GM12878 (cell line): ENCODE measurements at regions not wholly inside any gene's neighbourhood (a gene's known extent, or its start where the extent isn't known, plus 50 kb on each side); places are given as distances from the start of the nearest gene placed in this dataset.
A peak's percentile ranks its signal among the peaks of the same experiment; 100 is the strongest.

ENCODE experiments used
- ATAC-seq: fragments of 200-7000 bp; cut with Tn5 transposase; 3 replicates; pipeline ENCODE4 v1.9.1; 2020; ENCODE audit warnings: mild to moderate bottlenecking, moderate library complexity
- BruUV-seq: library from RNA; stranded (reverse); fragments of 400-500 nt; replicated peaks from 2 replicates; lab custom pipeline; 2021; lab: Mats Ljungman, UMichigan
- CTCF ChIA-PET: fragments of 300-600 bp; sonication (Branson Sonifier 250); formaldehyde crosslinking; extraction: SDS; loops from one replicate; lab custom pipeline; 2021; ENCODE audit warnings: inconsistent platforms; lab: Yijun Ruan, JAX
- POLR2A ChIA-PET: fragments of 350-600 bp; formaldehyde crosslinking; extraction: SDS; loops from one replicate; lab custom pipeline; 2021; ENCODE audit warnings: inconsistent platforms; lab: Charles Lee
- RAD21 ChIA-PET: fragments of 300-600 bp; sonication (Branson Sonifier 250); formaldehyde crosslinking; loops from one replicate; lab custom pipeline; 2023; ENCODE audit warnings: antibody characterized with exemption; ENCODE audit not compliant: unreplicated experiment; lab: Charles Lee
- SMC1A ChIA-PET: fragments of 300-600 bp; sonication (Branson Sonifier 250); formaldehyde crosslinking; loops from one replicate; lab custom pipeline; 2023; ENCODE audit not compliant: unreplicated experiment, uncharacterized antibody; lab: Charles Lee
- DNase-seq: peaks from one replicate; pipeline ENCODE4 v3.0.0-alpha.2; 2011; ENCODE audit warnings: low read depth, low spot score
- FAIRE-seq: peaks from 3 replicates; lab custom pipeline; 2011; peaks lifted over from hg19 to GRCh38; lab: Jason Lieb, UNC
- H2AFZ ChIP-seq: 2 replicates; pipeline ENCODE4 v1.6.0; 2011; ENCODE audit warnings: low read depth, low read length, control low read depth; ENCODE audit not compliant: control insufficient read depth
- H3K27ac ChIP-seq: 2 replicates; pipeline ENCODE4 v1.5.1; 2011; ENCODE audit warnings: control low read depth; ENCODE audit not compliant: control insufficient read depth, insufficient read depth
- H3K27me3 ChIP-seq, 2 experiments: replicated peaks in 1 of 2; 2 replicates each; pipeline versions ENCODE4 v1.6.0 to v1.6.1; 2011; ENCODE audit warnings: low read length in 1 of 2; ENCODE audit not compliant: control insufficient read depth in 2 of 2, insufficient read depth in 2 of 2
- H3K36me3 ChIP-seq, 2 experiments: 2 replicates each; pipeline ENCODE4 v1.5.1; 2011; ENCODE audit warnings: low read length in 1 of 2; ENCODE audit not compliant: control insufficient read depth in 2 of 2, insufficient read depth in 2 of 2
- H3K4me1 ChIP-seq: 2 replicates; pipeline ENCODE4 v1.6.1; 2011; ENCODE audit warnings: mild to moderate bottlenecking, low read length, moderate library complexity, mixed read lengths; ENCODE audit not compliant: control insufficient read depth, insufficient read depth
- H3K4me2 ChIP-seq: 2 replicates; pipeline ENCODE4 v1.6.0; 2011; ENCODE audit warnings: control low read depth; ENCODE audit not compliant: control insufficient read depth, insufficient read depth
- H3K4me3 ChIP-seq: fragments of 200-600 bp; sonication (generic); 2 replicates; pipeline ENCODE4 v1.5.1; 2016
- H3K79me2 ChIP-seq: 2 replicates; pipeline ENCODE4 v1.6.0; 2011; ENCODE audit warnings: low read length; ENCODE audit not compliant: control insufficient read depth, insufficient read depth
- H3K9ac ChIP-seq: 2 replicates; pipeline ENCODE4 v1.8.0; 2011; ENCODE audit warnings: low read length, control low read depth, mixed read lengths; ENCODE audit not compliant: control insufficient read depth, insufficient read depth
- H3K9me3 ChIP-seq: replicated peaks from 3 replicates; pipeline ENCODE4 v1.5.1; 2011; ENCODE audit warnings: mild to moderate bottlenecking, low read length; ENCODE audit not compliant: control insufficient read depth, insufficient read depth
- H4K20me1 ChIP-seq: 2 replicates; pipeline ENCODE4 v1.6.0; 2011; ENCODE audit not compliant: control insufficient read depth, insufficient read depth
- BRCA1 ChIP-seq: IDR thresholded peaks from 2 replicates; pipeline ENCODE4 v1.6.1; 2011; ENCODE audit warnings: low read depth, low read length, improper control_type of control experiment
- CBX5 ChIP-seq: sonication (generic); IDR thresholded peaks from 2 replicates; pipeline ENCODE4 v1.6.1; 2016; ENCODE audit warnings: low read depth, moderate library complexity, mild to moderate bottlenecking, inconsistent platforms
- EED ChIP-seq: sonication (generic); IDR thresholded peaks from 2 replicates; pipeline ENCODE4 v1.6.1; 2016; ENCODE audit warnings: antibody characterized with exemption, low read depth
- EZH2 ChIP-seq: IDR thresholded peaks from 2 replicates; pipeline ENCODE4 v1.6.1; 2012; ENCODE audit warnings: low read depth, mild to moderate bottlenecking, control low read depth, inconsistent platforms, low read length, borderline replicate concordance; ENCODE audit not compliant: control insufficient read depth
- FOXM1 ChIP-seq: IDR thresholded peaks from 2 replicates; pipeline ENCODE4 v1.6.1; 2012; ENCODE audit warnings: low read depth, mild to moderate bottlenecking, inconsistent platforms, low read length, moderate library complexity
- MTA2 ChIP-seq: fragments of 450-650 bp; IDR thresholded peaks from 2 replicates; pipeline ENCODE4 v1.6.1; 2016; ENCODE audit warnings: low read depth, mild to moderate bottlenecking, moderate library complexity
- NFIC ChIP-seq: IDR thresholded peaks from 2 replicates; pipeline ENCODE4 v1.6.1; 2012; ENCODE audit warnings: low read depth, mild to moderate bottlenecking, inconsistent platforms, low read length, moderate library complexity
- NRF1 ChIP-seq: conservative IDR thresholded peaks from 2 replicates; pipeline ENCODE4 v1.6.1; 2011; ENCODE audit warnings: mild to moderate bottlenecking, low read depth, low read length, improper control_type of control experiment
- RAD51 ChIP-seq: fragments of 450-650 bp; IDR thresholded peaks from 2 replicates; pipeline ENCODE4 v1.6.1; 2016; ENCODE audit warnings: moderate library complexity, mild to moderate bottlenecking, inconsistent platforms
- SREBF2 ChIP-seq: IDR thresholded peaks from 2 replicates; pipeline ENCODE4 v1.6.1; 2012; ENCODE audit warnings: mild to moderate bottlenecking, low read length
- STAT3 ChIP-seq: IDR thresholded peaks from 2 replicates; pipeline ENCODE4 v1.6.1; 2011; ENCODE audit warnings: low read depth, low read length, improper control_type of control experiment
- WGBS: methylation state at CpG from one replicate; pipeline ENCODE4 v1.1.6; 2016; ENCODE audit warnings: low lambda C conversion rate; ENCODE audit not compliant: insufficient replicate concordance, insufficient coverage; ENCODE audit errors: missing lambda C conversion rate; 5-methylcytosine and 5-hydroxymethylcytosine counted together
- in situ Hi-C: fragments of 300-500 bp; cut with MboI; formaldehyde crosslinking; loops from 9 replicates; pipeline ENCODE4 v1.14.3; 2018; ENCODE audit warnings: mixed read lengths
- intact Hi-C: fragments of 100-400 bp; cut with micrococcal nuclease; formaldehyde crosslinking; loops from one replicate; pipeline ENCODE4 v1.14.2; 2022; ENCODE audit not compliant: unreplicated experiment

DNA sequence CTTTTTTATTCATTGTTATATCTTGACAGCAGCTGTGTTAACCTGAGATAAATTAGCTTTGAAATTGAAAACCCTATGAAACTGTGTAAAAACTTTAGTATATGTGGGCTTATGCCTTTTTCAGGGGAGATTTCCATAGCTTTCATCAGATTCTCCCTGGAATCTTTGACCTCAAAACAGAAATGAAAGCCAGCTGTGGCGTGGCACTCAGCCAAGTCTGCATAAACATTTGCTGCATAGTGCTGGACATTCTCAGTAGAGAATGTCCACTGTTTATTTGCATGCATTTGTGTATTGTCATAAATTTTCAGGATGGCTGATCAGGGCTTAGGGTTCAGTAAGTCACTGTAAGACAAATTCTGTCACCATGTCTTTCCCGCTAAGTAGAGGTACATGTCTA, 115.3 kb upstream of the NAP1L1 start:
- Histone ChIP-seq H3K4me1 (no peaks in the 10 kb centered on the region), H3K79me2 (no peaks in the 10 kb centered on the region), H3K27me3 (no peaks in the 10 kb centered on the region; a peak in 1 of 4 replicates), H3K9ac (no peak overlapping the region), H4K20me1 (no peaks in the 10 kb centered on the region), H3K4me3 (no peak overlapping the region), H3K36me3 (no peaks in the 10 kb centered on the region), H2AFZ (no peak overlapping the region), H3K27ac (no peak overlapping the region), H3K4me2 (no peak overlapping the region), H3K9me3 (peaks cover 6% of the 10 kb centered on the region)
- POLR2A ChIA-PET, result no interaction called here
- no peak for ATAC-seq
- SMC1A ChIA-PET, result no interaction called here
- DNase-seq, result no peak
- in situ Hi-C loops, result no loop called here
- RAD21 ChIA-PET, result no interaction called here
- TF ChIP-seq RAD51, result no peak
- no peak for TF ChIP-seq FOXM1
- TF ChIP-seq MTA2, result no peak
- no peak for TF ChIP-seq SREBF2
- no peak for TF ChIP-seq NFIC
- no peak for TF ChIP-seq EED
- no peak for TF ChIP-seq NRF1
- no peak for TF ChIP-seq EZH2
- TF ChIP-seq STAT3, result no peak
- CTCF ChIA-PET, result no interaction called here
- intact Hi-C loops, result no loop called here
- WGBS, result 43% methylated on average over 2 of the region's 2 CpGs
- no peak for FAIRE-seq
- BruUV-seq, result no TSS peak

DNA sequence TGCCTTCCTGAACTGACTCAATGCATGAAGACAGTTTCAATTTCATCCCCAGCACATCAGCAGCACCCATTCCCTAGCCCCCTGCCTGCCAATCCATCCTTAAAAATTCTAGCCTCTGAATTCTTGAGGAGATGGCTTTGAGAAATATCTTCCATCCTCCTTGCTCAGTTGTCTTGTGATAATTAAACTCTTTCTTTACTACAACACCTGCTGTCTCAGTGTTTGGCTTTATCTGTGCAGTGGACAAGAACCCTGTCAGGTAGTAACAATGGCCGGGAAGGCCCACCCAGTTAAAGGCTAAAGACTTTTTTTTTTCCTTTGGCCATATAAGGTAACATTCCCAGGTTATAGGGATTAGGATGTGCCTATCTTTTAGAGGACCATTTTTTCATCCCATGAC, 114.4 kb upstream of the NAP1L1 start:
- no peak overlapping the region for H3K27ac ChIP-seq
- FAIRE-seq (no peak), DNase-seq (no peak), ATAC-seq (no peak)
- ChIA-PET SMC1A (no interaction called here), POLR2A (no interaction called here), RAD21 (no interaction called here), CTCF (no interaction called here)
- no peak overlapping the region for H3K4me3 ChIP-seq
- intact Hi-C loops (no loop called here), in situ Hi-C loops (no loop called here)
- H3K27me3 ChIP-seq, result no peaks in the 10 kb centered on the region; a peak in 1 of 4 replicates
- 68% methylated on average over 1 of the region's 1 CpG for WGBS
- no peaks in the 10 kb centered on the region for H3K79me2 ChIP-seq
- H3K9me3 ChIP-seq, result peaks cover 6% of the 10 kb centered on the region
- H4K20me1 ChIP-seq, result no peaks in the 10 kb centered on the region
- no peaks in the 10 kb centered on the region for H3K36me3 ChIP-seq
- BruUV-seq, result no TSS peak
- H3K9ac ChIP-seq, result no peak overlapping the region
- no peaks in the 10 kb centered on the region for H3K4me1 ChIP-seq
- H2AFZ ChIP-seq, result no peak overlapping the region
- no peak overlapping the region for H3K4me2 ChIP-seq
- TF ChIP-seq BRCA1, result no peak
- 0 out of 2 replicates have a peak, but pooled peaks have one; percentile 41 for TF ChIP-seq CBX5
- TF ChIP-seq, all 136 proteins: peak for 1
